Right kidney (tissue), 1 donor: ENCODE measurements at regions not wholly inside any gene's neighbourhood (a gene's known extent, or its start where the extent isn't known, plus 50 kb on each side); places are given as distances from the start of the nearest gene placed in this dataset.

Experiments
- DNase-seq: peaks from one replicate; pipeline ENCODE4 v3.0.0-alpha.2; 2016

GRCh38 chr7:36010656-36011587 lies 142.1 kb upstream of the EEPD1 start:
- no peak for DNase-seq

GRCh38 chr7:36011588-36011965 lies 141.5 kb upstream of the EEPD1 start:
- DNase-seq = no peak

- DNase-seq = no peak
Observed at GRCh38 chr7:36013246-36014014, 139.6 kb upstream of the EEPD1 start.

- no peak for DNase-seq
Observed at GRCh38 chr7:36014961-36015360, 138.1 kb upstream of the EEPD1 start.

GRCh38 chr7:36015733-36016132 lies 137.3 kb upstream of the EEPD1 start:
- no peak for DNase-seq

GRCh38 chr7:36016648-36017047 lies 136.4 kb upstream of the EEPD1 start:
- no peak for DNase-seq

GRCh38 chr7:36017111-36017510 lies 135.9 kb upstream of the EEPD1 start:
- DNase-seq = no peak

- no peak for DNase-seq
Observed at GRCh38 chr7:36018816-36019484, 134.1 kb upstream of the EEPD1 start.

- DNase-seq = no peak
Observed at GRCh38 chr7:36019538-36019937, 133.5 kb upstream of the EEPD1 start.

GRCh38 chr7:36019980-36020379 lies 133.1 kb upstream of the EEPD1 start:
- DNase-seq = peak; percentile 48

- no peak for DNase-seq
Observed at GRCh38 chr7:36021367-36021766, 131.7 kb upstream of the EEPD1 start.

- DNase-seq = no peak
Observed at GRCh38 chr7:36021917-36022550, 131.0 kb upstream of the EEPD1 start.

GRCh38 chr7:36023033-36023560 lies 130.0 kb upstream of the EEPD1 start:
- no peak for DNase-seq

GRCh38 chr7:36025190-36025589 lies 127.9 kb upstream of the EEPD1 start:
- no peak for DNase-seq

- no peak for DNase-seq
Observed at GRCh38 chr7:36029311-36029710, 123.7 kb upstream of the EEPD1 start.

- DNase-seq = no peak
Observed at GRCh38 chr7:36029853-36030515, 123.1 kb upstream of the EEPD1 start.

- no peak for DNase-seq
Observed at GRCh38 chr7:36032361-36032818, 120.7 kb upstream of the EEPD1 start.

- DNase-seq = no peak
Observed at GRCh38 chr7:36034020-36034419, 119.0 kb upstream of the EEPD1 start.

GRCh38 chr7:36035186-36035585 lies 117.9 kb upstream of the EEPD1 start:
- no peak for DNase-seq

GRCh38 chr7:36036590-36036989 lies 116.5 kb upstream of the EEPD1 start:
- DNase-seq = no peak

GRCh38 chr7:36037121-36037662 lies 115.9 kb upstream of the EEPD1 start:
- peak; percentile 47 for DNase-seq
